ENCODE measurements at regions not wholly inside any gene's neighbourhood (a gene's known extent, or its start where the extent isn't known, plus 50 kb on each side); places are given as distances from the start of the nearest gene placed in this dataset.

- Histone ChIP-seq H4K20me1 (ENCODE audit: control insufficient read depth, insufficient read depth, insufficient read length) (no peaks in the 10 kb centered on the region), H2BK120ac (ENCODE audit: low read depth, low read length, poor library complexity, severe bottlenecking) (no peak overlapping the region), H3K27ac (ENCODE audit: insufficient read length, low read depth, low read length) (no peak overlapping the region), H2BK20ac (ENCODE audit: low read depth, low read length, poor library complexity, severe bottlenecking) (no peak overlapping the region), H2AK5ac (ENCODE audit: insufficient read length, low read length) (no peak overlapping the region), H3K4me1 (ENCODE audit: insufficient read depth, low read length) (no peaks in the 10 kb centered on the region), H2BK12ac (ENCODE audit: insufficient read length, low read depth, low read length) (no peak overlapping the region), H3K23me2 (ENCODE audit: insufficient read length, low read depth, low read length, poor library complexity, severe bottlenecking) (no peaks in the 10 kb centered on the region), H2BK15ac (ENCODE audit: low read depth, low read length) (no peak overlapping the region), H2AFZ (ENCODE audit: low read length) (no peak overlapping the region), H2BK5ac (ENCODE audit: insufficient read length, low read length) (no peak overlapping the region), H3K23ac (ENCODE audit: insufficient read length, low read depth, low read length) (no peak overlapping the region), H3T11ph (ENCODE audit: low read length) (no peak overlapping the region), H3K18ac (ENCODE audit: insufficient read length, low read depth, low read length) (no peak overlapping the region), H3K79me2 (ENCODE audit: insufficient read depth, low read length) (no peaks in the 10 kb centered on the region), H3K56ac (ENCODE audit: insufficient read length, low read depth, low read length) (no peak overlapping the region), H3K4ac (ENCODE audit: low read depth, low read length) (no peak overlapping the region), H3K9ac (ENCODE audit: extremely low read depth, insufficient read length, low read length) (no peak overlapping the region), H3K9me3 (ENCODE audit: control insufficient read depth, low read depth, low read length) (no peaks in the 10 kb centered on the region), H4K91ac (ENCODE audit: insufficient read length, low read depth, low read length) (no peak overlapping the region), H4K5ac (ENCODE audit: insufficient read length, low read depth, low read length) (no peak overlapping the region), H3K27me3 (ENCODE audit: insufficient read depth, low read length) (no peaks in the 10 kb centered on the region), H3K14ac (ENCODE audit: insufficient read depth, low read length) (no peak overlapping the region), H3K79me1 (ENCODE audit: insufficient read depth, low read depth, low read length, poor library complexity, severe bottlenecking) (no peaks in the 10 kb centered on the region), H4K8ac (replicated peaks; ENCODE audit: insufficient read length, low read depth, low read length) (no peak overlapping the region), H3K4me2 (ENCODE audit: insufficient read depth, insufficient read length, low read length) (no peak overlapping the region)
- Mint-ChIP-seq H3K27me3 (ENCODE audit: low read depth) (no peaks in the 10 kb centered on the region), H3K36me3 (ENCODE audit: insufficient read depth in 1 of 3, low read depth in 3 of 3) (no peaks in the 10 kb centered on the region), H3K4me3 (no peak overlapping the region), H3K9me3 (no peaks in the 10 kb centered on the region), H3K27ac (no peak overlapping the region), H3K4me1 (peaks cover 0 to 5% of the 10 kb centered on the region in 2 experiments; a peak in 2 of 4 replicates)
- DNase-seq, result no peak
- no CpG with 5 or more reads among the region's 2 CpGs for WGBS (ENCODE audit: extremely low coverage, insufficient read length, low lambda C conversion rate)
- no peak for TF ChIP-seq CTCF (conservative IDR thresholded peaks at IDR 0.05)
Observed at GRCh38 chr1:183704131-183704530, 51.0 kb upstream of the APOBEC4 start.
